Stimulated activated CD4-positive, alpha-beta T cell treated with anti-CD3 and anti-CD28 coated beads, Interleukin-2, amount 100 ng/mL, for 48 hours (primary cell): ENCODE measurements at regions not wholly inside any gene's neighbourhood (a gene's known extent, or its start where the extent isn't known, plus 50 kb on each side); places are given as distances from the start of the nearest gene placed in this dataset.
"Not testable (repeated sequence)": the region's sequence is repeated elsewhere in the genome, so short reads cannot be mapped to it uniquely, and the experiment has no call there.

Source experiments
- DNase-seq, 2 donors: peaks; one replicate each; pipeline ENCODE4 v3.0.0-alpha.2; 2020

- DNase-seq: no peak
These were observed 223.7 kb upstream of the MSX2 start for GRCh38 chr5:174500636-174501035.

- no peak for DNase-seq
These were observed 222.8 kb upstream of the MSX2 start for GRCh38 chr5:174501461-174502069.

- DNase-seq: no peak
These were observed 221.3 kb upstream of the MSX2 start for GRCh38 chr5:174503086-174503460.

- DNase-seq: no peak
These were observed 220.7 kb upstream of the MSX2 start for GRCh38 chr5:174503461-174504265.

DNA sequence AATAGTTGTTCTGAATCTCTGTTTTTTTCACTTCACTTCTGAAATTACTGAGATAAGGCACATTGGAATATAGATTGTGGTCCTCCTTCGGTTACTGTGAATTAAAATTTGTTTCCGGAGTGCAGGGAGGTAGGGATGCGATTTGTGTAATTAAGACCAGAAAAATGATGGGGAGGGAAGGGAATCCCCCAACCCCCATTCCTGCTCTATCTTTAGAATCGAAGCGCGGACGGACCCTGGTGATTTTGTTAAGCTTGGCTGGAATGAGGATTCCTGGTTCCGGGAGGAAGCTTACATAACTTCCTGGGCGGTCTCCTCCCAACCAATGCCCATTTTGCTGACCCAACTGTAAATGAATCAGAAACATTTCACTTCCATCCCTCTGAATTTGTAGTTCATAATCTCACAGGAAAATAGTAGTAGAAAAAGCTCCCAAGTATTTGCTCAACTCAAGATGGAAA is 220.1 kb upstream of the MSX2 start:
- no peak for DNase-seq

GRCh38 chr5:174505621-174506020 is 218.8 kb upstream of the MSX2 start:
- no peak for DNase-seq

DNA sequence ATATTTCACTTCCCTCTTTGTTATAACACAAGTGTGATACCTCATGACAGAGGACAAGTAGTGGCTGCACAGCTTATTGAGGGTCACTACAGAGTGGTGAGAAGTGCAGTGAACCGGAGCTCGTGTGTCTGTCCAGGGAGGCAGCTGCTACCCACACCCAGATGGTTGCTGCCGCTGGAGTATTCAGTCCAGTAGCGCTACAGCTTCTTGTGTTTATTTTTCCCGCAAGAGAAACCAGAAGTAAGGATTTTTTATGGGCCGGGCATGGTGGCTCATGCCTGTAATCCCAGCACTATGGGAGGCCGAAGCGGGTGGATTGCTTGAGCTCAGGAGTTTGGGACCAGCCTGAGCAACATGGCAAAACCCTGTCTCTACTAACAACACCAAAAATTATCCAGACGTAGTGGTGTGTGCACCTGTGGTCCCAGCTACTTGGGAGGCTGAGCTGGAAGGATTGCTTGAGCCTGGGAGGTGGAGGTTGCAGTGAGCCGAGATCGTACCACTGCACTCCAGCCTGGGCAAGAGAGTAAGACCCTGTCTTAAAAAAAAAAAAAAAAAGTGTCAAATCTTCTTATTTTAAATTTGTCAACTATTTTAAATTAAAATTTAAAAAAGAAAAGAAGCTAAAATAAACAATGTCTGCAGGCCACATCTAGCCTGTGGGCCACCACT is 213.5 kb upstream of the MSX2 start:
- not testable (repeated sequence) for DNase-seq

DNA sequence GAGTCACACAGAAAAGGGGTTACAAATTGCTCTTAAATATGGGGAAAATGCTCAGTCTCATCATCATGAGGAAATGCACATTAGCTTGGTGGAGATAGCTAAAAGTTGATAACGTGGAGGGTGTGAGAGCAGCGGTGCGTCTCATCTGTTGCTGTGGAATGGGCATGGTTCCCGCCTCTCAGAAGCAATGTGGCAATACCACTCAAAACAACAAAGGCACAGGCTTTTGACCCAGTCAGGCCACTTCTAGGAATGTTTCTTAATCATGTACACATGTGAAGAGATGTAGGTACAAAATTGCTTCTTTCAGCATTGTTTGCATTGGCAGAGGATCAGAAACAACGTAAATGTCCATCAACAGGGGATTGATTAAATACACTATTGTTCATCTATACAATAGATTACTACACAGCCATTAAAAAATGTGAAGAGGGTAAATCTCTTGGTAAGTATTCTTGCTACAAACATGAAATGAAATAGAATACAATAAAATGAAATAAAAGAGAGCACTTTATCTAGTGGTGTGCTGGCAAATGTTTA is 212.6 kb upstream of the MSX2 start:
- no peak for DNase-seq

- DNase-seq: no peak
These were observed 210.1 kb upstream of the MSX2 start for GRCh38 chr5:174514325-174514724.

- no peak for DNase-seq
These were observed 209.4 kb upstream of the MSX2 start for GRCh38 chr5:174514983-174515394.

GRCh38 chr5:174516741-174517140 is 207.6 kb upstream of the MSX2 start:
- DNase-seq: no peak

DNA sequence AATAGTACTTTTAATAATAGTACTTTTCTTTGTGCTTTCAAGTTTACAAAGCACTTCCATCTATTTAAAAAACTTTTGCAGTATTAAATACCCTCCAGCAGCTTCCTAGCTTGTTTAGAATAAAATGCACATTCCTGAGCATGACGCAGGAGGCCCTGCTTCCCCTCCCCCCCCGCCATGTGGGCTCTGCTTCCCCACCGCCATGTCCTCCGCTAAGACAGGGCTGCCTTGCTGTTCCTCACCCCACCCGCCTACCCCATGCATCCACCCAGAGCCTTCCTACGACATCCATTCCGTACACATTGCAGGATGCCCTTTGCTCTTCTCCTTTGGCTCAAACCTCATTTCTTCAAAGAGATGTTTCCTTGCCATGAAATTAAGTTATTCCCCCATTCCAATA is 205.9 kb upstream of the MSX2 start:
- DNase-seq: no peak

- no peak for DNase-seq
These were observed 203.7 kb upstream of the MSX2 start for GRCh38 chr5:174520420-174521396.

DNA sequence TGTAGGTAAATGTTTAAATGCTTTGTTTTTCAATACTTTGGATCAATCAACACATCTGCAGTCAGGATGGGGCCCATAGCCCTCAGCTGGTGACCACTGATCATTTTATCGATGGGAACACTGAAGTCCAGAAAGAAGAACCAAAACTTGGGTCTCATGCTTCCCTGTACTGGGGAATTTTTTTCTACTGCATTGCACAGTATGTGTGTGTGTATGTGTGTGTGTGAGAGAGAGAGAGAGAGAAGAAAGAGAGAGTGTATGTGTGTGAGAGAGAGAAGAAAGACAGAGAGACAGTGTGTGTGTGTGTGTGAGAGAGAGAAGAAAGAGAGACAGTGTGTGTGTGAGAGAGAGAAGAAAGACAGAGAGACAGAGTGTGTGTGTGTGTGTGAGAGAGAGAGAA is 202.9 kb upstream of the MSX2 start:
- no peak for DNase-seq

- DNase-seq: no peak
These were observed 201.7 kb upstream of the MSX2 start for GRCh38 chr5:174522480-174523260.

- DNase-seq: no peak
These were observed 200.9 kb upstream of the MSX2 start for GRCh38 chr5:174523311-174524071.

GRCh38 chr5:174524351-174524750 is 200.0 kb upstream of the MSX2 start:
- no peak for DNase-seq

- no peak for DNase-seq
These were observed 198.2 kb upstream of the MSX2 start for GRCh38 chr5:174526177-174526576.

GRCh38 chr5:174527916-174528540 is 196.4 kb upstream of the MSX2 start:
- no peak for DNase-seq

GRCh38 chr5:174528821-174529544 is 195.4 kb upstream of the MSX2 start:
- DNase-seq: no peak
